Fibroblast of lung (primary cell): ENCODE measurements at regions not wholly inside any gene's neighbourhood (a gene's known extent, or its start where the extent isn't known, plus 50 kb on each side); places are given as distances from the start of the nearest gene placed in this dataset.

Experiments used
- CTCF ChIP-seq, 2 donors: IDR thresholded peaks in 1 of 2; conservative IDR thresholded peaks in 1 of 2; 1 replicate in 1 of 2; 2 replicates in 1 of 2; pipeline ENCODE4 v1.5.1; 2011 to 2012; ENCODE audit warnings: low read length in 2 of 2, control low read depth in 1 of 2, inconsistent platforms in 1 of 2, low read depth in 1 of 2, mild to moderate bottlenecking in 1 of 2
- EZH2 ChIP-seq: IDR thresholded peaks from 2 replicates; pipeline ENCODE4 v1.5.1; 2012; ENCODE audit warnings: low read length, control low read depth, mild to moderate bottlenecking; ENCODE audit errors: missing control alignments

DNA sequence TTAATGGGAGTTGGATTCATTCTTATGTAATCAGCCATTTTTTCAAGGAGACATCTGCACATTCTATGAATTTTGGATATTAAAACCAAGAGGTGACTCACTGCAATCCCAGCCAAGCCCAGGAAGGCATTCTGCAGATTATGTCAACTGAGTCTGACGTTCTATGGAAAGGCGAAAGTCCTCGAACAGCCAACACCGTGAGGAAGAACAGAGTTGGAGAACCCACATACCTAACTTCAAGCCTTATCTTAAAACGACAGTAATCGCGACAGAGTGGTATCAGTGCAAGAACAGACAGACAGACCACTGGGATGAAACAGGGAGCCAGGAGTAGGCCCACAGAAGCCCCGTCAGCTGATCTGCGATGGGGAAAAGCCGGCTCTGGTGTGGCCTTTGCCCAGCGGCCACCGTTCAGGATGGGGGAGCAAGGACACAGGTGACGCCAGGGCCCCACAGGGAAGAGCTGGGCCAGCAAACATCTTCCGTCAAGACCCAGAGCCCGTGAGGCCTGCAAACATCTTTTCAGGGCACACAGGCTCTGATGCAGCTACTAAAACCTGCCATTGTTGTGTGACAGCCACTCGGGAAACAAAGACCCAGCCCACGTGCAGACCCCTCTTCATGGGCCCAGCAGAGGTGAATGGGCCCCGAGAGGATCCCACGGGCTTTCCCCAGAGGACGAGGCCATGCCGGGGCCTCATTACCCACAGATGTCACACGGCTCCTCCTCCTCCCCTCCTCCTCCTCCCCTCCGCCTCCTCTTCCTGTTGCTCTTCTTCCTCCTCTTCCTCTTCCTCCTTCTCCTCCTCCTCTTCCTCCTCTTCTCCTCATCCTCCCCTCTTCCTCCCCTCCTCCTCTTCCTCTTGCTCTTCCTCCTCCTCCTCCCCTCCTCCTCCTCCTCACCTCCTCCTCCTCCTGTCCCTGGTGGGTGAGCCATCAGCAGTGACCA, 277.6 kb downstream of the ADGRD1 start:
- TF ChIP-seq CTCF (conservative IDR thresholded peaks at IDR 0.05 in 1 of 2, IDR thresholded peaks at IDR 0.05 in 1 of 2; ENCODE audit: low read depth in 1 of 2, low read length in 2 of 2) (no peak), EZH2 (no peak)
